GM19240 (cell line): ENCODE measurements at regions not wholly inside any gene's neighbourhood (a gene's known extent, or its start where the extent isn't known, plus 50 kb on each side); places are given as distances from the start of the nearest gene placed in this dataset.

Experiments
- DNase-seq: peaks from one replicate; pipeline ENCODE4 v3.0.0; 2011; ENCODE audit warnings: low spot score; ENCODE audit not compliant: insufficient read length

GRCh38 chr4:17117746-17118145 is 219.3 kb upstream of the LDB2 start:
- no peak for DNase-seq

GRCh38 chr4:17115583-17115982 is 217.1 kb upstream of the LDB2 start:
- DNase-seq = no peak

- no peak for DNase-seq
Measured at GRCh38 chr4:17112292-17112659, 213.8 kb upstream of the LDB2 start.

- DNase-seq = no peak
Measured at GRCh38 chr4:17109126-17109525, 210.7 kb upstream of the LDB2 start.

GRCh38 chr4:17103231-17103630 is 204.8 kb upstream of the LDB2 start:
- DNase-seq = no peak

- no peak for DNase-seq
Measured at GRCh38 chr4:17098996-17099395, 200.6 kb upstream of the LDB2 start.

GRCh38 chr4:17098401-17098800 is 200.0 kb upstream of the LDB2 start:
- DNase-seq = no peak

GRCh38 chr4:17097362-17097761 is 198.9 kb upstream of the LDB2 start:
- no peak for DNase-seq

GRCh38 chr4:17096692-17097091 is 198.2 kb upstream of the LDB2 start:
- DNase-seq = no peak

GRCh38 chr4:17095771-17096170 is 197.3 kb upstream of the LDB2 start:
- no peak for DNase-seq

GRCh38 chr4:17094876-17095210 is 196.4 kb upstream of the LDB2 start:
- DNase-seq = no peak

- DNase-seq = no peak
Measured at GRCh38 chr4:17094159-17094875, 195.9 kb upstream of the LDB2 start.

- DNase-seq = no peak
Measured at GRCh38 chr4:17093481-17093880, 195.0 kb upstream of the LDB2 start.

- no peak for DNase-seq
Measured at GRCh38 chr4:17092736-17093437, 194.4 kb upstream of the LDB2 start.

GRCh38 chr4:17091104-17091503 is 192.7 kb upstream of the LDB2 start:
- DNase-seq = no peak

GRCh38 chr4:17090063-17090462 is 191.6 kb upstream of the LDB2 start:
- DNase-seq = no peak

- no peak for DNase-seq
Measured at GRCh38 chr4:17085416-17085815, 187.0 kb upstream of the LDB2 start.

- no peak for DNase-seq
Measured at GRCh38 chr4:17082186-17082585, 183.7 kb upstream of the LDB2 start.

GRCh38 chr4:17081179-17081578 is 182.7 kb upstream of the LDB2 start:
- no peak for DNase-seq

GRCh38 chr4:17077105-17077504 is 178.7 kb upstream of the LDB2 start:
- no peak for DNase-seq

- DNase-seq = no peak
Measured at GRCh38 chr4:17072483-17072882, 174.0 kb upstream of the LDB2 start.

- no peak for DNase-seq
Measured at GRCh38 chr4:17068891-17069290, 170.4 kb upstream of the LDB2 start.

- DNase-seq = no peak
Measured at GRCh38 chr4:17068392-17068791, 169.9 kb upstream of the LDB2 start.
